Breast epithelium (tissue), 4 donors: ENCODE measurements at regions not wholly inside any gene's neighbourhood (a gene's known extent, or its start where the extent isn't known, plus 50 kb on each side); places are given as distances from the start of the nearest gene placed in this dataset.

Experiments
- DNase-seq, 2 donors: peaks; one replicate each; pipeline ENCODE4 v3.0.0-alpha.2; 2019; ENCODE audit warnings: low spot score in 2 of 2
- H3K27ac ChIP-seq, 2 donors: fragments of 200-600 bp; sonication (generic) in 1 of 2; one replicate each; pipeline ENCODE4 v1.5.1; 2016 to 2019; ENCODE audit warnings: mild to moderate bottlenecking in 1 of 2
- H3K27me3 ChIP-seq, 2 donors: fragments of 200-600 bp; sonication (generic) in 1 of 2; one replicate each; pipeline versions ENCODE4 v1.5.1 to v1.6.0; 2017 to 2019; ENCODE audit warnings: control low read depth in 1 of 2, mild to moderate bottlenecking in 1 of 2
- H3K36me3 ChIP-seq: fragments of 200-600 bp; one replicate; pipeline ENCODE4 v1.5.1; 2019
- H3K4me1 ChIP-seq, 2 donors: fragments of 200-600 bp; sonication (generic); one replicate each; pipeline ENCODE4 v1.5.1; 2016 to 2019; ENCODE audit warnings: control low read depth in 1 of 2
- H3K4me3 ChIP-seq, 3 donors: fragments of 200-600 bp; sonication (generic); 1 replicate in 2 of 3; 2 replicates in 1 of 3; pipeline ENCODE4 v1.5.1; 2016 to 2019; ENCODE audit warnings: mild to moderate bottlenecking in 3 of 3, moderate library complexity in 2 of 3
- H3K9me3 ChIP-seq, 2 donors: fragments of 200-600 bp; sonication (generic) in 1 of 2; one replicate each; pipeline ENCODE4 v1.5.1; 2016 to 2019; ENCODE audit warnings: control low read depth in 1 of 2
- CTCF ChIP-seq, 3 donors: fragments of 450-650 bp; IDR thresholded peaks; one replicate each; pipeline ENCODE4 v1.5.1; 2016 to 2017; ENCODE audit warnings: antibody characterized with exemption in 3 of 3, mild to moderate bottlenecking in 3 of 3, moderate library complexity in 3 of 3
- POLR2A ChIP-seq: fragments of 450-650 bp; IDR thresholded peaks from one replicate; pipeline ENCODE4 v1.6.1; 2016; ENCODE audit warnings: antibody characterized with exemption, mild to moderate bottlenecking, moderate library complexity
- POLR2AphosphoS5 ChIP-seq, 3 donors: sonication (generic); formaldehyde crosslinking; IDR thresholded peaks; one replicate each; pipeline ENCODE4 v1.6.1; 2017; ENCODE audit warnings: antibody characterized with exemption in 3 of 3
- intact Hi-C: fragments of 100-400 bp; cut with DNase I; formaldehyde crosslinking; loops from one replicate; pipeline ENCODE4 v1.15.1; 2023; ENCODE audit warnings: low total_unique reads

DNA sequence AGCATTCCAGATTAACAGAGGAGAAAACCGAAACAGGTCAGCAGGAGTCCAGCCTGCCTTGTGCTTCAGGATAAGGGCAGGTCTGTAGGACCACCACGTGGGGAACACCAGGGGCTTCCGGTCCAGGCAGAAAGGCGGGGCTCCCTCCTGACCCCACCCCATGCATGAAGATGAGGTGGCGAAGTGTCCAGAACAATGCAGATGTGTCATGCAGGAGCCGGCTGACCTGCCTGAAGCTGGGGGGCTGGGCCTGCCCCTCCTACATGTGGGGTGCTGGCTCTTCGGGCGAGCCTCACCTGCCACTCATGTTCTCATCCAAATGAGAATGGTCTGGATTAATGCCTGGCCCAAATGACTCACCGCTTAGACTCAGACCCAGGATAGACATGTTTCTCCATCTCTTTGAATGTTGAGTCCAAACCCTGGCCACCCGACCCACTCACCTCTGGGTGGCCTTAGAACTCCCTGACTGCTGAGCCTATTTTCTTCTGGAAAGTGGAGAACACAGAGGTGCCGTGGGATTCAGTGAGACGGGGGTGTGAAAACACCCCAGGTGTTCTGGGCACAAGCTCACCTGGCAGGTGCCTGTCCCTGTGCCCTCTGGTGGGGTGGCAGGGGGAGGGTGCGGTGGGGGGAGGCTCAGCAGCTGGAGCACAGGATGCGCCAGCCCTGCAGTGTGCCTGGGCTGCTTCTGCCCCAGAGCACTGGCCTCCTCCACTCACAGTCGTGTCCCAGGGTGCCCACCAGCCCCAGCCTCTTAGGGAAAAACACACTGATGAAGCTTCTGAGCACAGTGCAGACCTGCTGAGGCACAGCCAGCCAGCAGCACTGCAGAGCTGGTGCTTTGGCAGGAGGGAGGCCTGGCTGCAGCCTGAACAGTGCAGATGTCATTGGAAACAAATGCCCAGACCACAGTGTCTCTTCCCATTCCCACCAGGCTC is 55.2 kb upstream of the GDF10 start:
- Histone ChIP-seq H3K27me3 (no peaks in the 10 kb centered on the region), H3K4me3 (no peak overlapping the region), H3K36me3 (no peaks in the 10 kb centered on the region), H3K9me3 (no peaks in the 10 kb centered on the region), H3K4me1 (no peaks in the 10 kb centered on the region), H3K27ac (no peak overlapping the region)
- DNase-seq, result no peak
- intact Hi-C loops, result no loop called here
- no peak for TF ChIP-seq POLR2A
- TF ChIP-seq POLR2AphosphoS5 (IDR thresholded peaks at IDR 0.05), result no peak
- no peak for TF ChIP-seq CTCF (IDR thresholded peaks at IDR 0.05)

DNA sequence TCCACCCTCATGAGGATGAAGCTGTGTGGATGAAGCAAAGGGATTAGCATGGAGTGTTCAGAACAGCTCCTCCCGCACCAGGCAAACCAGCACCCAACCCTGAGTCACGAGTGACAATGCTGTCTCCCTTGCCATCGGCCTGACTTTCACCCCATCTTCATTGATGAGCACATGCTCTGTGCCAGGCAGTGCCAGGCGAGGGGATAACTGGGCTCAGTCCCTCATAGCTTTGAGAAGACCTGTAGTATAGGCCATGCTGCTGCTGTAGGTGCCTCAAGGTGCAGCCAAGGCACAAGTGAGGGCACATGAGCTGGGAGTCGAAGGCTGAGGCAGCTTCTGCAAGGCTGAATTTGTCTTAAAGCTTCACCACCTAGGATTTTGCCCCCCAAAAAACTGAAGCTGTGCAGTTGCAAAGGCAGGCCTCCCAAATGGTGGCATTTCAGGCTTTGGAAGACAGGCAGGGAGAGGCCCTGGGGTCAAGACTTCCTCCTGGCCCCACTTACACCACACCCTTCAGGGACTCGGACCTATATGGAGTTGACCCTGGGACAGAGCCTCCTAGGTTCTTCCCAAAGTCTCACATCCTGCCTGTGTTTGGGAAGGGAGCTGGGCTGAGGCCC is 54.2 kb upstream of the GDF10 start:
- Histone ChIP-seq H3K27ac (no peak overlapping the region), H3K9me3 (no peaks in the 10 kb centered on the region), H3K36me3 (no peaks in the 10 kb centered on the region), H3K27me3 (no peaks in the 10 kb centered on the region), H3K4me3 (no peak overlapping the region), H3K4me1 (no peaks in the 10 kb centered on the region)
- no peak for TF ChIP-seq POLR2AphosphoS5 (IDR thresholded peaks at IDR 0.05)
- TF ChIP-seq POLR2A, result no peak
- TF ChIP-seq CTCF (IDR thresholded peaks at IDR 0.05), result no peak
- intact Hi-C loops, result loop anchor here (2.0 kb wide), 1 partner anchor 67 kb away; no protein-coding TSS in a partner anchor
- no peak for DNase-seq

GRCh38 chr10:47246406-47247147 is 53.4 kb upstream of the GDF10 start:
- DNase-seq, result no peak
- no peaks in the 10 kb centered on the region for H3K9me3 ChIP-seq
- no peak overlapping the region for H3K4me3 ChIP-seq
- no peaks in the 10 kb centered on the region for H3K27me3 ChIP-seq
- no peak for TF ChIP-seq CTCF (IDR thresholded peaks at IDR 0.05)
- no peak for TF ChIP-seq POLR2A
- TF ChIP-seq POLR2AphosphoS5 (IDR thresholded peaks at IDR 0.05), result no peak
- no peaks in the 10 kb centered on the region for H3K36me3 ChIP-seq
- H3K4me1 ChIP-seq, result no peaks in the 10 kb centered on the region
- no peak overlapping the region for H3K27ac ChIP-seq
- intact Hi-C loops, result loop anchor here (2.0 kb wide), 1 partner anchor 68 kb away; no protein-coding TSS in a partner anchor

- Histone ChIP-seq H3K4me1 (no peaks in the 10 kb centered on the region), H3K4me3 (no peak overlapping the region), H3K27ac (no peak overlapping the region), H3K27me3 (no peaks in the 10 kb centered on the region), H3K9me3 (no peaks in the 10 kb centered on the region), H3K36me3 (no peaks in the 10 kb centered on the region)
- TF ChIP-seq POLR2AphosphoS5 (IDR thresholded peaks at IDR 0.05) (no peak), CTCF (IDR thresholded peaks at IDR 0.05) (no peak), POLR2A (no peak)
- DNase-seq, result no peak
- intact Hi-C loops, result loop anchor here (2.0 kb wide), 1 partner anchor 69 kb away; no protein-coding TSS in a partner anchor
These were observed 52.6 kb upstream of the GDF10 start for GRCh38 chr10:47247148-47248059.
